Uterus (tissue), 2 donors: ENCODE measurements at regions not wholly inside any gene's neighbourhood (a gene's known extent, or its start where the extent isn't known, plus 50 kb on each side); places are given as distances from the start of the nearest gene placed in this dataset.

Source experiments
- POLR2A ChIP-seq, 2 donors: fragments of 450-650 bp; IDR thresholded peaks; one replicate each; pipeline ENCODE4 v1.6.1; 2016; ENCODE audit warnings: antibody characterized with exemption in 2 of 2, mild to moderate bottlenecking in 1 of 2, moderate library complexity in 1 of 2
- TF ChIP-seq, protein P1 (sequence below), 4 experiments: fragments of 200-600 bp in 2 of 4; fragments of 450-650 bp in 2 of 4; sonication (generic) in 2 of 4; IDR thresholded peaks; one replicate each; pipeline ENCODE4 v1.5.1; 2016 to 2019; ENCODE audit warnings: antibody characterized with exemption in 4 of 4, mild to moderate bottlenecking in 2 of 4, moderate library complexity in 1 of 4

DNA sequence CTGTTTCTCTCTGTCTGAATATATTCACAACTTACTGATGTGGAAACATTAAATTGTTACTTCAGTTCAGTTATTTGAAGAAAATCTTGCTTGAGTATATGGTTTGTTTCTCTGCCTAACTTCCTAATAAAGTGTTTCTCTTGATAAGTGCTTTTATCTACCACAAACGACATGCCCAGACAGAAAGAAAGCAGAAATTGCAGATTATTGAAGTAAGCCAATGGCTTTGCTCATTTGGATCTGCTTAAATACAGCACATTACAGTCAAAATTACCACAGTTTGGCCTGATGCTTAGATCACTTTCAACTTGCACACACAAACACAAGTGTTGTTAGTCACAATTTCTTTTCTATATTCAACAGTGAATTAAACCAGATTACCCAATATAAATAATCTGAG, 68.0 kb downstream of the ATOH1 start:
- TF ChIP-seq, protein P1, sequence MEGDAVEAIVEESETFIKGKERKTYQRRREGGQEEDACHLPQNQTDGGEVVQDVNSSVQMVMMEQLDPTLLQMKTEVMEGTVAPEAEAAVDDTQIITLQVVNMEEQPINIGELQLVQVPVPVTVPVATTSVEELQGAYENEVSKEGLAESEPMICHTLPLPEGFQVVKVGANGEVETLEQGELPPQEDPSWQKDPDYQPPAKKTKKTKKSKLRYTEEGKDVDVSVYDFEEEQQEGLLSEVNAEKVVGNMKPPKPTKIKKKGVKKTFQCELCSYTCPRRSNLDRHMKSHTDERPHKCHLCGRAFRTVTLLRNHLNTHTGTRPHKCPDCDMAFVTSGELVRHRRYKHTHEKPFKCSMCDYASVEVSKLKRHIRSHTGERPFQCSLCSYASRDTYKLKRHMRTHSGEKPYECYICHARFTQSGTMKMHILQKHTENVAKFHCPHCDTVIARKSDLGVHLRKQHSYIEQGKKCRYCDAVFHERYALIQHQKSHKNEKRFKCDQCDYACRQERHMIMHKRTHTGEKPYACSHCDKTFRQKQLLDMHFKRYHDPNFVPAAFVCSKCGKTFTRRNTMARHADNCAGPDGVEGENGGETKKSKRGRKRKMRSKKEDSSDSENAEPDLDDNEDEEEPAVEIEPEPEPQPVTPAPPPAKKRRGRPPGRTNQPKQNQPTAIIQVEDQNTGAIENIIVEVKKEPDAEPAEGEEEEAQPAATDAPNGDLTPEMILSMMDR (IDR thresholded peaks at IDR 0.05): no peak
- no peak for TF ChIP-seq POLR2A (IDR thresholded peaks at IDR 0.05)
